Myocyte (in vitro differentiated cells): ENCODE measurements at regions not wholly inside any gene's neighbourhood (a gene's known extent, or its start where the extent isn't known, plus 50 kb on each side); places are given as distances from the start of the nearest gene placed in this dataset.
A peak's percentile ranks its signal among the peaks of the same experiment; 100 is the strongest.
"Not testable (repeated sequence)": the region's sequence is repeated elsewhere in the genome, so short reads cannot be mapped to it uniquely, and the experiment has no call there.

Experiments
- DNase-seq: peaks from one replicate; pipeline ENCODE4 v3.0.0-alpha.2; 2012; ENCODE audit warnings: low read depth

GRCh38 chr6:57708061-57708460 lies 390.6 kb downstream of the PRIM2 start:
- DNase-seq: peak; percentile 45

GRCh38 chr6:57722546-57722945 lies 405.1 kb downstream of the PRIM2 start:
- DNase-seq: not testable (repeated sequence)

GRCh38 chr6:57723815-57724401 lies 406.5 kb downstream of the PRIM2 start:
- not testable (repeated sequence) for DNase-seq

- DNase-seq: not testable (repeated sequence)
Measured at GRCh38 chr6:57729407-57729806, 412.0 kb downstream of the PRIM2 start.

GRCh38 chr6:57730726-57731125 lies 413.3 kb downstream of the PRIM2 start:
- DNase-seq: not testable (repeated sequence)

- not testable (repeated sequence) for DNase-seq
Measured at GRCh38 chr6:57747716-57748115, 430.3 kb downstream of the PRIM2 start.

GRCh38 chr6:57759850-57760249 lies 442.4 kb downstream of the PRIM2 start:
- not testable (repeated sequence) for DNase-seq

- not testable (repeated sequence) for DNase-seq
Measured at GRCh38 chr6:57792720-57793397, 475.4 kb downstream of the PRIM2 start.

- not testable (repeated sequence) for DNase-seq
Measured at GRCh38 chr6:57793398-57793762, 475.9 kb downstream of the PRIM2 start.

GRCh38 chr6:57799703-57800479 lies 482.5 kb downstream of the PRIM2 start:
- DNase-seq: not testable (repeated sequence)

- not testable (repeated sequence) for DNase-seq
Measured at GRCh38 chr6:57808581-57808980, 491.2 kb downstream of the PRIM2 start.

- not testable (repeated sequence) for DNase-seq
Measured at GRCh38 chr6:57809454-57809853, 492.0 kb downstream of the PRIM2 start.

- DNase-seq: not testable (repeated sequence)
Measured at GRCh38 chr6:57813271-57814075, 496.0 kb downstream of the PRIM2 start.

- not testable (repeated sequence) for DNase-seq
Measured at GRCh38 chr6:57815826-57816225, 498.4 kb downstream of the PRIM2 start.

- not testable (repeated sequence) for DNase-seq
Measured at GRCh38 chr6:57821325-57821724, 503.9 kb downstream of the PRIM2 start.

- not testable (repeated sequence) for DNase-seq
Measured at GRCh38 chr6:57822448-57822847, 505.0 kb downstream of the PRIM2 start.

- DNase-seq: no peak
Measured at GRCh38 chr6:57822896-57823358, 505.5 kb downstream of the PRIM2 start.

- DNase-seq: not testable (repeated sequence)
Measured at GRCh38 chr6:57837622-57838209, 520.3 kb downstream of the PRIM2 start.

- not testable (repeated sequence) for DNase-seq
Measured at GRCh38 chr6:57841551-57841950, 524.1 kb downstream of the PRIM2 start.

GRCh38 chr6:57853745-57854407 lies 536.4 kb downstream of the PRIM2 start:
- peak; percentile 1 for DNase-seq
